PC-3 (cell line): ENCODE measurements at regions not wholly inside any gene's neighbourhood (a gene's known extent, or its start where the extent isn't known, plus 50 kb on each side); places are given as distances from the start of the nearest gene placed in this dataset.

Experiments
- ATAC-seq: fragments of 200-7000 bp; cut with Tn5 transposase; 2 replicates; pipeline ENCODE4 v1.9.1; 2020; ENCODE audit warnings: mild to moderate bottlenecking, moderate library complexity
- BruUV-seq: library from RNA; stranded (reverse); fragments of 400-500 nt; replicated peaks from 2 replicates; lab custom pipeline; 2021; lab: Mats Ljungman, UMichigan
- CTCF ChIA-PET: fragments of 300-600 bp; sonication (Branson Sonifier 250); formaldehyde crosslinking; loops from one replicate; lab custom pipeline; 2022; ENCODE audit warnings: antibody characterized with exemption; lab: Charles Lee
- POLR2A ChIA-PET: fragments of 300-600 bp; sonication (Branson Sonifier 250); formaldehyde crosslinking; loops from one replicate; lab custom pipeline; 2022; ENCODE audit warnings: antibody characterized with exemption; ENCODE audit not compliant: unreplicated experiment; lab: Charles Lee
- DNase-seq: peaks from one replicate; pipeline ENCODE4 v3.0.0-alpha.2; 2015
- H2AFZ ChIP-seq: fragments of 300-600 bp; sonication (generic); 2 replicates; pipeline ENCODE4 v1.6.0; 2016; ENCODE audit warnings: antibody characterized with exemption, low read length
- H3F3A ChIP-seq: fragments of 300-600 bp; sonication (generic); one replicate; pipeline ENCODE4 v1.6.0; 2017; ENCODE audit warnings: antibody characterized with exemption, low read length, control low read depth, mild to moderate bottlenecking; ENCODE audit not compliant: unreplicated experiment
- H3K27ac ChIP-seq: fragments of 300-600 bp; sonication (generic); 2 replicates; pipeline ENCODE4 v1.5.1; 2016; ENCODE audit warnings: mild to moderate bottlenecking, low read length
- H3K27me3 ChIP-seq: fragments of 300-600 bp; sonication (generic); 2 replicates; pipeline ENCODE4 v1.6.1; 2016; ENCODE audit warnings: low read length, mixed read lengths
- H3K36me3 ChIP-seq: fragments of 300-600 bp; sonication (generic); 2 replicates; pipeline ENCODE4 v1.6.1; 2016; ENCODE audit warnings: low read depth, mixed run types, low read length, mixed read lengths
- H3K4me1 ChIP-seq: fragments of 300-600 bp; sonication (generic); 2 replicates; pipeline ENCODE4 v1.5.1; 2016; ENCODE audit warnings: low read length; ENCODE audit not compliant: insufficient read depth
- H3K4me2 ChIP-seq: fragments of 300-600 bp; sonication (generic); 2 replicates; pipeline ENCODE4 v1.6.0; 2016; ENCODE audit warnings: low read length
- H3K4me3 ChIP-seq: fragments of 300-600 bp; sonication (generic); 2 replicates; pipeline ENCODE4 v1.5.1; 2016; ENCODE audit warnings: mild to moderate bottlenecking, low read length, mixed read lengths
- H3K79me2 ChIP-seq: fragments of 300-600 bp; sonication (generic); 2 replicates; pipeline ENCODE4 v1.6.1; 2017; ENCODE audit warnings: low read length, mixed read lengths
- H3K9ac ChIP-seq: fragments of 300-600 bp; sonication (generic); 2 replicates; pipeline ENCODE4 v1.6.0; 2016; ENCODE audit warnings: mild to moderate bottlenecking, low read length
- H3K9me2 ChIP-seq: fragments of 300-600 bp; sonication (generic); replicated peaks from 2 replicates; pipeline ENCODE4 v1.6.1; 2016; ENCODE audit warnings: mixed run types, low read length, mixed read lengths
- H3K9me3 ChIP-seq: fragments of 300-600 bp; sonication (generic); 2 replicates; pipeline ENCODE4 v1.6.1; 2016; ENCODE audit warnings: low read length, mixed read lengths
- H4K20me1 ChIP-seq: fragments of 300-600 bp; sonication (generic); 2 replicates; pipeline ENCODE4 v1.6.1; 2016; ENCODE audit warnings: low read length, mixed read lengths
- CTCF ChIP-seq: fragments of 300-600 bp; sonication (generic); conservative IDR thresholded peaks from 2 replicates; pipeline ENCODE4 v1.5.1; 2017; ENCODE audit warnings: antibody characterized with exemption, low read depth, mild to moderate bottlenecking, low read length
- EZH2 ChIP-seq: fragments of 300-600 bp; sonication (generic); IDR thresholded peaks from one replicate; pipeline ENCODE4 v1.6.1; 2017; ENCODE audit warnings: antibody characterized with exemption, mild to moderate bottlenecking, low read length; ENCODE audit not compliant: unreplicated experiment
- EZH2phosphoT487 ChIP-seq: fragments of 300-600 bp; sonication (generic); IDR thresholded peaks from 2 replicates; pipeline ENCODE4 v1.6.1; 2018; ENCODE audit warnings: mild to moderate bottlenecking, antibody characterized with exemption, low read length, borderline replicate concordance
- intact Hi-C: fragments of 100-400 bp; cut with micrococcal nuclease; formaldehyde crosslinking; loops from 2 replicates; pipeline ENCODE4 v1.9.0; 2023

- Histone ChIP-seq H3K27ac (no peak overlapping the region), H3K9ac (no peak overlapping the region), H3K4me3 (no peak overlapping the region), H3K9me3 (no peaks in the 10 kb centered on the region), H3F3A (no peaks in the 10 kb centered on the region), H3K4me1 (no peaks in the 10 kb centered on the region), H4K20me1 (no peaks in the 10 kb centered on the region), H3K4me2 (no peak overlapping the region), H3K27me3 (no peaks in the 10 kb centered on the region), H2AFZ (no peak overlapping the region), H3K9me2 (no peaks in the 10 kb centered on the region), H3K79me2 (no peaks in the 10 kb centered on the region), H3K36me3 (no peaks in the 10 kb centered on the region)
- TF ChIP-seq CTCF (no peak), EZH2phosphoT487 (no peak), EZH2 (no peak)
- DNase-seq: no peak
- CTCF ChIA-PET: no interaction called here
- no TSS peak for BruUV-seq
- intact Hi-C loops: no loop called here
- no peak for ATAC-seq
- POLR2A ChIA-PET: no interaction called here
Observed at GRCh38 chr9:105023788-105024187, 95.8 kb upstream of the ABCA1 start.

GRCh38 chr9:105024529-105024928, 96.6 kb upstream of the ABCA1 start:
- Histone ChIP-seq H3K9me2 (no peaks in the 10 kb centered on the region), H3K9ac (no peak overlapping the region), H3K79me2 (no peaks in the 10 kb centered on the region), H3F3A (no peaks in the 10 kb centered on the region), H3K27me3 (no peaks in the 10 kb centered on the region), H3K36me3 (no peaks in the 10 kb centered on the region), H3K9me3 (no peaks in the 10 kb centered on the region), H3K27ac (no peak overlapping the region), H3K4me2 (no peak overlapping the region), H4K20me1 (no peaks in the 10 kb centered on the region), H3K4me1 (no peaks in the 10 kb centered on the region), H2AFZ (no peak overlapping the region), H3K4me3 (no peak overlapping the region)
- intact Hi-C loops: no loop called here
- TF ChIP-seq CTCF (no peak), EZH2 (no peak), EZH2phosphoT487 (no peak)
- POLR2A ChIA-PET: no interaction called here
- DNase-seq (no peak), ATAC-seq (no peak)
- BruUV-seq: no TSS peak
- CTCF ChIA-PET: no interaction called here

GRCh38 chr9:105026451-105026850, 98.5 kb upstream of the ABCA1 start:
- no peaks in the 10 kb centered on the region for H3K79me2 ChIP-seq

More at GRCh38 chr9:105026451-105026850, 98.5 kb upstream of the ABCA1 start:
- Histone ChIP-seq H3K9ac (no peak overlapping the region), H4K20me1 (no peaks in the 10 kb centered on the region), H3K36me3 (no peaks in the 10 kb centered on the region), H3K4me2 (no peak overlapping the region), H2AFZ (peak overlapping the region; percentile 9; the same call in 1 of the 2 replicates), H3K27ac (no peak overlapping the region), H3K9me3 (no peaks in the 10 kb centered on the region), H3K4me3 (no peak overlapping the region), H3K27me3 (no peaks in the 10 kb centered on the region), H3K9me2 (no peaks in the 10 kb centered on the region), H3K4me1 (no peaks in the 10 kb centered on the region), H3F3A (no peaks in the 10 kb centered on the region)
- TF ChIP-seq CTCF: no peak
- no peak for TF ChIP-seq EZH2
- TF ChIP-seq EZH2phosphoT487: no peak
- ATAC-seq (peak; percentile 55; the same call in 1 of the 2 replicates), DNase-seq (peak; percentile 21)
- CTCF ChIA-PET: no interaction called here
- POLR2A ChIA-PET: no interaction called here
- intact Hi-C loops: no loop called here
- no TSS peak for BruUV-seq
